T1000 (cell line): ENCODE measurements at regions not wholly inside any gene's neighbourhood (a gene's known extent, or its start where the extent isn't known, plus 50 kb on each side); places are given as distances from the start of the nearest gene placed in this dataset.

ENCODE experiments used
- DNase-seq: peaks from one replicate; lab custom pipeline; 2025; ENCODE audit warnings: mixed read lengths; lab: John Stamatoyannopoulos, UW

DNA sequence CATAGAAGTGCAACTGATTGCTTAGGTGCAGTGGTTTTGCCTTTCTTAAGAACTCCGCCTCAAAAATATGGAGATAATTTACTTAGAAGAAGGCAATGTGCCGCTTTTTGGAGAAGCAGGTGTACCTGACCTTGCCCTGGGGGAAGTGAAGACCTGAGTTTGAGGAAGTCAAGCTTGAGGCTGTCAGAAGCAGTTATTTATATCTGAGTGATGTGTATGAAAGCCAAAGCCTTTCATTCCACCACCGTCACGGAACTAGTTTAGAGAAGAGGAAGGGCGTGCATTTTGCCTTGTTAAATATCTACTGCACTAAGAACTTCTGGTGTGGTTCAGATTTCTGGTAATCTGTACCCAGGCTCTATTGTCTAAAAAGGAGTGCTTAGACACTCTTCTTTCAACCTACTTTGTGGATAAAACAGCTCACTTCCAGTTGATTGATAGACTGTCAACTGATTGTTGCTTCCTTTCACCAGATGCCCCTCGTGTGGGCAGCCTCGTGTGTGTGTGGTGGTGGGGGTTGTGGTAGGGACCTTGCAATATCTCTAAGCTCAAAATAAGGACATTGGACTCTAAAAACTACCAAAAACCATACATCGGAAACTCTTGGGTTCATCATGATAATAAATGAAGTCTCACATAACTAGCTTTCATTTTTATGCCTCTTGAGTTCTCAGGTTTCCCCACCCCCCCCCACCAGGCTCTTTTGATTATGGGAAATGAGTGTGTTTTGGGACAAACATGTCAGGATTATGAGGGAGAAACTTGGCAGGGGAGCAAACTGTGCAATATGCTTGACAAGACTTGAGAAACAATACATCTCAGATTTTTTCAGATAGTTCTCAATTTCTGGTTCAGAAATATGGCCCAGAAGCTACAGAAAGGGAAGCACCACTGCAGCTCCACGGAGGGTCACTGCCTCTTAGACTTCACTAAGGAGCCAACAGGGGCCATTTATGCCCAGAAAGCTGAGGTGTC, 78.6 kb downstream of the ARF6 start:
- DNase-seq, result no peak

DNA sequence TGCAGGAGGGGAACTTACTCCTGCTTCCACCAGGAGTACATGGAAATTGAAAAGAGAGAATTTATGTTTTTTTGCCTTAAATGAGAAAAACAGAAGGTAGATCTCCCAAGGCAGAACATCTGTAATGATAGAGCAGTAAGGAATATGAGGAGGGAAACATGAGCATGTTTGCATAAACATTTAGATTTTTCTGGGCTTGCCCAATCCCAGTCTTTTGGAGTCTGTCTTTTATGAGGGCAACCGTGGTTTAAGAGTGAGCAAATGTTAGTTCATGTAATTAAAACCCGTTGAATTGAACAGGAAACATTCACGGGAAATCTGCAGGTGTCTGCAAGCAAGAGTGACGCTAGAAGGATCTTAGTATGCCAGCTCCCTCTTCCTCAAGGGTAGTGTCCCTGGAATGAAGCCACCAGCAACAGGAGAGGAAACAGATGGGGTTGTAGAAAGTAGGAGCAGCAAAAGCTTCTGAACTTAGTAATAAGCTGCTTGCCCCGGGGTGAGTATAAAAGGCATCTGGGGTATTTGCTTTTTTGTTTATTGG, 79.3 kb downstream of the ARF6 start:
- no peak for DNase-seq

DNA sequence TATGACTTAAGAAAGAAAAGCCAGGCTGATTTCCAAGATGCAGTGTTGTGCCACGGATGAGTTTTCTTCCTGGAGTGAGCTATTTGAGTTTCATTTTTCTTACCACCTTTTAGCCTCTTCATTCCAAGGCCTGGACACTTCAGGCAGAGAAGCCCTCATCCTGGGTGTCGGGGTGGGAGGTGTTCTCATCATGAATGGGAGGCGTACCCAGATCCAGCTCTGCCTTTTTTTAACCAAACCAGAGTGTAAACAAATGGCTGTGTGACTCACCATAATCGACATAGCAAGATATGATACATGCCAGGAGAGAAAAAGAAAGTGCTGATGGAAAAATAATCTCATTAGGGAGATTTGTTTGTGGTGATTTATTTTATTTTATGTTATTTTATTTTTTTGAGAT, 79.9 kb downstream of the ARF6 start:
- peak; percentile 16 for DNase-seq

- peak; percentile 38 for DNase-seq
Observed at GRCh38 chr14:49975276-49975675, 82.4 kb downstream of the ARF6 start.

DNA sequence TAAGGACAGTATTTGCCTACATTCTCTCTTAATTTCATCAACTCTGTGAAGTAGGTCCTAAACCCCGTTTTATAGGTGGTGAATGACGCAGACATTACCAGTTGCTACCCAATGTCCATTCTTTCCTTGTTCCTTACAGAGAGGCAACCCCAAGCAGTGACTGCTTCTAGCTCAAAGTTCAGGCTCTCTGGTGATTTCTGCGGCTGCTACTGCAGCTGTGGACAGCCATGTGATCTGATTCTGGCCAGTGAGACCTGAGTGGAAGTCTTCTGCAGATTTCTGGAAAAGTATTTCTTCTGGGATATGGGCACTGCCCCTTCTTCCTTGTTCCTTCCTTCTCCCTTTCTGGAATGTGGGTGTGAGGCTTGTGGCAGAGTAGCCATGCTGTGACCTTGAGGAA, 82.9 kb downstream of the ARF6 start:
- DNase-seq, result no peak

DNA sequence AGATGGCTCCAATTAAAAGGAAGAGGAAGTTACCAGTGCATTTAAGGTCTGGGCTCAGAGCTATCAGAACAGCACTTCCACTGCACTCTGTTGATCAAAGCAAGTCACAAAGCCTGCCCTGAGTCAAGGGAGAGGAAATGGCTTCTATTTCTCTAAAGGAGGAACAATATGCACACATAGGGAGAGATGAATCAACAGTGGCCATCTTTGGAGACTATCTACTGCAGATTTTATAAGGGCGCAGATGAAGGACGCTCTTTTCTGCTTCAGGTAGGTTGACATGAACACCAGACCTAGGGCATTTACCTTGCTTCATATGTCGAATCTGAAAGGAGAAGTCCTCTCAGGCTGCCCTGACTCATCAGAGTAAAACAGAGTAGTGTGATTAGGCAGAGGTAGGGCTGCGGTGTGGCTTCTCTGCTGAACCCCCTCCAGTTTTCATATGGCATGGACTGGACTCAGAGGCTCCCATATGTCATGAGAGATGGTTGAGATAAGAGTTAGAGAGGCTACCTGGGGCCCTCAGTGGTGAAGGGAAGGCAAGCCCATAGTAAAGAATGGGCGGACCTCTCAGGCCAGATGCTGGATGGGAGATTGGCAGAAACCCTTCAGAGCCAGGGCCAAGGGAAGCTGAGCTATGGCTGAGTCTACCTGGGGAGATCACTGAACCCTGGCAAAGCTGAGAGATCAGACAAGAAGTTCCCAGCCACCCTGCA, 84.4 kb downstream of the ARF6 start:
- DNase-seq, result no peak

DNA sequence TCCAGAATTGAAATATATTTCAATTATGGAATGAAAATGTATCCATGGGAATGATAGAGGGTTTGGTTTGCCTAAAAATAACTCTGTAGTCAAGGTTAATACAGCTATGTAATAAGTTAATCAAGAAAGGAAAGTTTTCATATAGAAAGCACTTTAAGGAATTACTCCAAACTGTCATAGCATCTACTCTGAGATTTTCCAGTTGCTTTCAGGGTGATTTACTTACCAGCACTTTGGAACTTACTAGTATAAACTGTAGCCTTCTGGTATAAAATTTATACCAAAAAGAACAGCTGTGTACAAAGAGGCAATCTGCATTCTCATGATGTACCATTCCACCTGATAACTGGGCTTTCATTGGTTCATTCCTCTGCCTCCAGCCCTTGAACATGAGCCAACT, 87.1 kb downstream of the ARF6 start:
- DNase-seq, result no peak

- no peak for DNase-seq
Observed at GRCh38 chr14:49982082-49982481, 89.2 kb downstream of the ARF6 start.

- peak; percentile 60 for DNase-seq
Observed at GRCh38 chr14:49982501-49982951, 89.6 kb downstream of the ARF6 start.

GRCh38 chr14:49984424-49984823, 91.5 kb downstream of the ARF6 start:
- no peak for DNase-seq

DNA sequence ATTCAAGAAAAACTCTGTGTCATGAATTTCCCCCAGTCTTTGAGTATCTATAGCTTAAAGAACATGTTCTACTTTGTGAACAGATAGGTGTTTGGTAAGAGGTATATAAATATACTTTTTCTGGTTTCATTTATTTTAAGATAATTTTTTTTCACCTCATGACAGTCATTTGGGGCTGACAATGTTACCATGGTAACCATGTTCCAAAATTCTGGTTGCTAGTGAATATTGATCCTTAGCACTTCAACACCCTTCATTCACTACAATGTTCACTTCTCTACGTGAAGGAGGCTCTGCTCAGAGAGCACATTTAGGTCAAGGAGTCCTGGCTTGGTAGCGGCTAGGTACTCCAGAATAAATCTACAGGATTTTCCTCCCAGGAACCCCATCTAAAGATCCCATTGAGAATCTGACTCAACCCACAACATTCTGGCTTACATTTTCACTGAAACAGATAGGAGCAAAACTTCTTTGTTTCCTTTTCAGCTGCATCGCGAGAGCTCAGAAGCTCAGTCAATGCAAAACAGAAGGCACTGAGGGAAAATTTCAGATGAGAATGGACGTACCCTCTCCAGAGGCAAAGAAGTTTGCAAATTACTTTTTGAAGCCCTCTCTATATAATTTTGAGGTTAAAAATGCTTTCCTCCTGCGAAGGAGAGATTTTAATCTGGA, 93.6 kb downstream of the ARF6 start:
- DNase-seq, result no peak

DNA sequence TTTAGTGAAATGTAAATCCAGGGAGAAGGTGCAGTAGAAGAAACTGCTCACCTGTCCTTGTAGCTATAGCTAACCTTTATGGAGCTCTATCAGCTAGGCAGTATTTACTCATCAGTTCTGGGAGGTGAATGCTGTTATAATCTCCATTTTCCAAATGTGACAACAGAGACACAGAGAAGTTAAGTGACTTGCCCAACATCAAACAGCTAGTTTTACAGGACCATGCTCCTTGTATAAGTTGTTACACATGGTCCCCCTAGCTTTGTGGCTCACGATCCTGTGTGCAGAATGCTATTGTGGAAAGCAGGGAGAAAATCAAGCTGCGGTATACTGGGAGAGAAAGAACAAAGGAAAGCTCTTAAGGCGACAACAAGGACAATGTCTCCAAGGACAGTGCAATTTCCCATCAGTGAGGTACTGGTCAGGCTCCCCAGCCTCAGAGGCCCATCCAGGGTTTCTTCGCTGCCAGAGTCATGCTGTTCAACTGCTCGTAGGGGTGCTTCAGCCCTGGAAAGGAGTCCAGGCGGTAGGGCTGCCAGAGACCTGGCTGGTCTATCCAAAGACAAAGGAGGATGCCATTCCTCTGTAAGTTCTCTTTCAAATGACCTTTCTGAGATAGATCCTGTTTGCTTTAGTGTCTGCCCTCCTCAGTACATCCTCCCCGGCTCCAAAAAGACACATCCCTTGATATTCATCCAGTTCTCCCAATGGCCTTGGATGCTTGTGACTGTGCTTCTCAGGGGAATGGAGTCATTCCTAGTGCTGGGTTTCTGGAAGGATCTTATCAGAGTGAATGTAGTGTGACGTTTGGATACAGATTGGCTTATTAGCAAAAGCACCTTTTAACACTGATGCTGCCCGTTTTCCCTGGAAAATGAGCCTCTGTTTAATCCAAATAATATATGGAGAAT, 95.5 kb downstream of the ARF6 start:
- DNase-seq, result no peak

GRCh38 chr14:49989966-49990365, 97.1 kb downstream of the ARF6 start:
- DNase-seq, result no peak

DNA sequence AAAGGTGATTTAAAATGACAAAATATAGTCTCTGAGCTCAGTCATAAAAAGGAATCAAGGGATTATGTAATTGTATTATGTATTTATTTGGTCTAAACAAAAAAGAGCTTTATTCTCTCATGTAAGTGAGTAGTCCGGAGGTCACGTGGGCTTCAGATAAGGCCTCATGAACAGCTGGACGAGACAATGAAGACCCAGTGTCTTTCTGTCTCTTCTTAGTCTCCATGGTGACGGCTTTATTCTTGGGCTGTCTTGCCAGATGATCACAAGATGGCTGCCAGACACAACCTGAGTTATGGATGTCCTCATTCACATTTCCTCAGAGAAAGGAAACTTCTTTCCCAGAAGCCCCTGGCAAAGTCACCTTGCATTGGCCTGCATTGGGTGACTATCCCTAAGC, 98.6 kb downstream of the ARF6 start:
- no peak for DNase-seq

- DNase-seq, result no peak
Observed at GRCh38 chr14:49992036-49992435, 99.2 kb downstream of the ARF6 start.

GRCh38 chr14:49992448-49992847, 99.6 kb downstream of the ARF6 start:
- DNase-seq, result no peak

- DNase-seq, result peak; percentile 34
Observed at GRCh38 chr14:49992901-49993339, 100.0 kb downstream of the ARF6 start.

DNA sequence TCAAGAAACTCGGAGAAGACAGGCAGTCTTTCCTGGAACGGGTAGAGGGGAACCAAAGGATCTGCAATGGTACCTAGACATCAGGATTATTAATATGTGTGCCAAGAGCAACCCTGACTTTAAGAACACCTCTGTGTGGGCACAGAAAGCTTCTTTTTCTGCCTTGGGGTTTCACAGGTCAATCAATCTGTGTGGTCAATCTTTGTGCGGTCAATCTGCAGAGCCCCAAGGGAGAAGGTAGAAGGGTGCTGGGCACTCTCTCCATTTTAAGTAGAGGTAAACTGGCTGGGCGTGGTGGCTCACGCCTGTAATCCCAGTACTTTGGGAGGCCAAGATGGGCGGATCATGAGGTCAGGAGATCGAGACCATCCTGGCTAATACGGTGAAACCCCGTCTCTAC, 100.7 kb downstream of the ARF6 start:
- no peak for DNase-seq

- no peak for DNase-seq
Observed at GRCh38 chr14:49994951-49995561, 102.2 kb downstream of the ARF6 start.

- no peak for DNase-seq
Observed at GRCh38 chr14:49997991-49998390, 105.1 kb downstream of the ARF6 start.
